A549 (cell line): ENCODE measurements at regions not wholly inside any gene's neighbourhood (a gene's known extent, or its start where the extent isn't known, plus 50 kb on each side); places are given as distances from the start of the nearest gene placed in this dataset.

Experiments used
- ATAC-seq, 2 experiments: fragments of 200-7000 bp in 1 of 2; fragments of >200 bp in 1 of 2; cut with Nextera tagmentation in 1 of 2; cut with Tn5 transposase in 1 of 2; 3 replicates each; pipeline versions ENCODE4 v1.8.0 to v1.9.1; 2018 to 2020; ENCODE audit warnings: mild to moderate bottlenecking in 1 of 2, moderate library complexity in 1 of 2
- CTCF ChIA-PET: fragments of 300-600 bp; sonication (Branson Sonifier 250); formaldehyde crosslinking; extraction: SDS; loops from one replicate; lab custom pipeline; 2021; ENCODE audit warnings: antibody characterized with exemption, inconsistent platforms; lab: Yijun Ruan, JAX
- POLR2A ChIA-PET: fragments of 350-600 bp; formaldehyde crosslinking; extraction: SDS; loops from one replicate; lab custom pipeline; 2021; ENCODE audit warnings: antibody characterized with exemption, inconsistent platforms; lab: Yijun Ruan, JAX
- DNase-seq, 2 experiments: peaks; one replicate each; pipeline versions ENCODE4 v3.0.0 to v3.0.0-alpha.2; 2011 to 2016; ENCODE audit warnings: low read depth in 1 of 2, low spot score in 1 of 2
- FAIRE-seq: peaks from 2 replicates; lab custom pipeline; 2011; peaks lifted over from hg19 to GRCh38; lab: Jason Lieb, UNC
- H3K27ac ChIP-seq, 2 experiments: fragments of >200 bp; sonication (Bioruptor Twin); formaldehyde crosslinking; 3 replicates each; pipeline ENCODE4 v1.5.1; 2016 to 2017
- H3K4me1 ChIP-seq: fragments of >200 bp; sonication (Bioruptor Twin); formaldehyde crosslinking; 3 replicates; pipeline ENCODE4 v1.6.1; 2016
- H3K4me2 ChIP-seq: fragments of >200 bp; sonication (Bioruptor Twin); formaldehyde crosslinking; 3 replicates; pipeline ENCODE4 v1.6.1; 2016
- H3K4me3 ChIP-seq: fragments of >200 bp; sonication (Bioruptor Twin); formaldehyde crosslinking; 3 replicates; pipeline ENCODE4 v1.5.1; 2016
- H3K9me3 ChIP-seq: fragments of >200 bp; sonication (Bioruptor Twin); formaldehyde crosslinking; 3 replicates; pipeline ENCODE4 v1.6.1; 2016
- BCL3 ChIP-seq: fragments of >200 bp; sonication (Bioruptor Twin); formaldehyde crosslinking; IDR thresholded peaks from 3 replicates; pipeline ENCODE4 v1.6.1; 2016
- CEBPB ChIP-seq, 2 experiments: fragments of >200 bp in 1 of 2; sonication (Bioruptor Twin) in 1 of 2; formaldehyde crosslinking in 1 of 2; IDR thresholded peaks; 2 replicates each; pipeline ENCODE4 v1.6.1; 2012 to 2016
- EHF ChIP-seq: fragments of 250-450 bp; sonication (Bioruptor Pico); IDR thresholded peaks from 2 replicates; pipeline ENCODE4 v1.5.0; 2020; ENCODE audit warnings: mild to moderate bottlenecking
- HDAC2 ChIP-seq: fragments of 200-600 bp; sonication (generic); IDR thresholded peaks from 2 replicates; pipeline ENCODE4 v1.6.1; 2016
- HEYL ChIP-seq: fragments of 250-450 bp; sonication (Bioruptor Pico); IDR thresholded peaks from 2 replicates; pipeline ENCODE4 v1.8.0; 2021; ENCODE audit warnings: mild to moderate bottlenecking, moderate library complexity
- HOXA7 ChIP-seq: fragments of 250-450 bp; sonication (Bioruptor Pico); IDR thresholded peaks from 2 replicates; pipeline ENCODE4 v1.5.0; 2020; ENCODE audit warnings: mild to moderate bottlenecking, moderate library complexity
- HOXB5 ChIP-seq: fragments of 250-450 bp; sonication (Bioruptor Pico); IDR thresholded peaks from 2 replicates; pipeline ENCODE4 v1.5.0; 2020; ENCODE audit warnings: mild to moderate bottlenecking, moderate library complexity
- JUN ChIP-seq, 2 experiments: fragments of >200 bp; sonication (Bioruptor Twin); formaldehyde crosslinking; IDR thresholded peaks; 2 replicates in 1 of 2; 3 replicates in 1 of 2; pipeline ENCODE4 v1.6.1; 2016 to 2017
- MAX ChIP-seq: IDR thresholded peaks from 2 replicates; pipeline ENCODE4 v1.6.1; 2012
- MAZ ChIP-seq: fragments of 150-350 bp; IDR thresholded peaks from 2 replicates; pipeline ENCODE4 v1.6.1; 2014; ENCODE audit warnings: antibody characterized with exemption, low read depth, low read length, borderline replicate concordance
- RCOR1 ChIP-seq: fragments of 150-350 bp; IDR thresholded peaks from 2 replicates; pipeline ENCODE4 v1.6.1; 2014; ENCODE audit warnings: antibody characterized with exemption, low read length, low read depth
- RFX5 ChIP-seq: fragments of 450-650 bp; IDR thresholded peaks from 2 replicates; pipeline ENCODE4 v1.7.1; 2014; ENCODE audit warnings: antibody characterized with exemption, mild to moderate bottlenecking, moderate library complexity
- TFCP2L1 ChIP-seq: fragments of 250-450 bp; sonication (Bioruptor Pico); IDR thresholded peaks from 2 replicates; pipeline ENCODE4 v1.5.0; 2021; ENCODE audit warnings: mild to moderate bottlenecking
- TP53 ChIP-seq: fragments of 250-450 bp; sonication (Bioruptor Pico); IDR thresholded peaks from 2 replicates; pipeline ENCODE4 v1.5.0; 2021; ENCODE audit warnings: mild to moderate bottlenecking, moderate library complexity
- USF2 ChIP-seq: fragments of 450-650 bp; IDR thresholded peaks from 2 replicates; pipeline ENCODE4 v1.6.1; 2014; ENCODE audit warnings: antibody characterized with exemption
- ZFP36 ChIP-seq: fragments of 450-650 bp; IDR thresholded peaks from 2 replicates; pipeline ENCODE4 v1.6.1; 2014; ENCODE audit warnings: borderline replicate concordance; ENCODE audit not compliant: partially characterized antibody
- WGBS: methylation state at CpG from one replicate; pipeline ENCODE4 v1.1.6; 2017; ENCODE audit errors: missing lambda C conversion rate; 5-methylcytosine and 5-hydroxymethylcytosine counted together
- TF ChIP-seq, protein P1 (sequence below): fragments of 250-450 bp; sonication (Bioruptor Pico); IDR thresholded peaks from 2 replicates; pipeline ENCODE4 v1.5.0; 2021; ENCODE audit warnings: mild to moderate bottlenecking, moderate library complexity, borderline replicate concordance

DNA sequence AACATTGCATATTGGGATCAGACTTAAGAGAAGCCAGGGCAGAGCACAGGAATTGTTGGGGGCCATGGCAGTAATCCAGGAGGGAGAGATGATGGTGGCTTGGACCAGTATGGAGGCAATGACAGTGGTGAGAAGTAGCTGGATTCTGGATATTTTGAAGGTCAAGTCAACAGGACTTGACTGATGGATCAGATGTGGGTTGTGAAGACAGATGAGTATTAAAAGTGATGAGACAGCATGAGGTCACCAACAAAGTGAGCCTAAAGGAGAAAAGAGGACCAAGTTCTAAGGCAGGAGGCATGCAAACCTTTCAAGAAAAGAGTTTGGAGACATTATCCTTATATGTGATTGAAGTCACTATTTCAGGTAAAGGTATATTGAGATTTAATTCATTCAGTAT, 56.6 kb upstream of the TIPARP start:
- TF ChIP-seq, protein P1, sequence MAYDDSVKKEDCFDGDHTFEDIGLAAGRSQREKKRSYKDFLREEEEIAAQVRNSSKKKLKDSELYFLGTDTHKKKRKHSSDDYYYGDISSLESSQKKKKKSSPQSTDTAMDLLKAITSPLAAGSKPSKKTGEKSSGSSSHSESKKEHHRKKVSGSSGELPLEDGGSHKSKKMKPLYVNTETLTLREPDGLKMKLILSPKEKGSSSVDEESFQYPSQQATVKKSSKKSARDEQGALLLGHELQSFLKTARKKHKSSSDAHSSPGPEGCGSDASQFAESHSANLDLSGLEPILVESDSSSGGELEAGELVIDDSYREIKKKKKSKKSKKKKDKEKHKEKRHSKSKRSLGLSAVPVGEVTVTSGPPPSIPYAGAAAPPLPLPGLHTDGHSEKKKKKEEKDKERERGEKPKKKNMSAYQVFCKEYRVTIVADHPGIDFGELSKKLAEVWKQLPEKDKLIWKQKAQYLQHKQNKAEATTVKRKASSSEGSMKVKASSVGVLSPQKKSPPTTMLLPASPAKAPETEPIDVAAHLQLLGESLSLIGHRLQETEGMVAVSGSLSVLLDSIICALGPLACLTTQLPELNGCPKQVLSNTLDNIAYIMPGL (CRISPR knock-in tag), result no peak
- DNase-seq, result no peak
- Histone ChIP-seq H3K4me3 (no peak overlapping the region), H3K4me2 (no peak overlapping the region), H3K4me1 (0 out of 3 replicates have a peak, but pooled peaks cover 3% of the 10 kb centered on the region), H3K9me3 (no peaks in the 10 kb centered on the region), H3K27ac (no peak overlapping the region)
- ChIA-PET CTCF (interaction anchor here (0.6 kb wide), 1 partner anchor 56 kb away, joined by 3 read pairs; no protein-coding TSS in a partner anchor), POLR2A (no interaction called here)
- no peak for ATAC-seq
- no peak for FAIRE-seq

GRCh38 chr3:156617145-156617544, 57.2 kb upstream of the TIPARP start:
- ChIA-PET POLR2A (no interaction called here), CTCF (interaction anchor here (0.6 to 0.9 kb wide), 2 partner anchors 57 to 520 kb away, joined by 3 read pairs; no protein-coding TSS in a partner anchor)
- FAIRE-seq (no peak), ATAC-seq (no peak), DNase-seq (no peak)
- Histone ChIP-seq H3K27ac (peak overlapping the region in 1 of 2 experiments; percentile 5; a peak in 1 of 6 replicates), H3K9me3 (no peaks in the 10 kb centered on the region), H3K4me2 (no peak overlapping the region), H3K4me1 (0 out of 3 replicates have a peak, but pooled peaks cover 3% of the 10 kb centered on the region), H3K4me3 (no peak overlapping the region)
- TF ChIP-seq HOXA7 (CRISPR knock-in tag) (no peak), USF2 (no peak), RCOR1 (no peak), MAZ (no peak)

DNA sequence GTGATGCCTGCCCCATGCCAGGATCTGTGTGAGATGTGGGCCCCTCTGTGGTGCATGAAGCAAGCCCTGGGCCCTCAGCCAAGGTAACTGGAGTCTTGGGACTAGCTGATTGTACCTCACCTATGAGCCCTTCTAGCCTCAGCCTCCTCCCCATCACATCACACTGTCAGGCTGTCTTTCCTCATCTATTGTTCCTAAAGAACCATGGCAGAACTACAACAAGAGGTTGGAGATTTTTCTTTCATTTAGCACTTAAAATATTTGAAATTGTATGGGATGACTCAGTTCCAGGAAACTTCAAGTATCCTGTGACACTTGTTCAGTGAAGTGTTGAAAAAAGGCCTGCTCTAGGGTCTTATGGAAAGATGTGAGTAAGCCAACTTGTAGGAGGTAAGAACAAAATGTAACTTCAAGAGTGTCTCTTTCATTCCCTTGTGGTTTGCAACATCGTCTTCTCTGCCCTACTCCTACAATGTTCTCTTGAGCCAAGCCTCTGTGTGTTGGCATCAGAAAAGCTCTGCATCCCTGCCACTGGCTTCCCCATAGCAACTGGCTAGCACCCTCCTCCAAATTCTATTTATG, 58.7 kb upstream of the TIPARP start:
- WGBS, result 38% methylated on average over 1 of the region's 1 CpG
- H3K9me3 ChIP-seq, result no peaks in the 10 kb centered on the region
- ATAC-seq (peak in 1 of 2 experiments; percentile 23; a peak in 2 of 6 replicates), DNase-seq (no peak), FAIRE-seq (no peak)
- H3K4me1 ChIP-seq, result 0 out of 3 replicates have a peak, but pooled peaks cover 3% of the 10 kb centered on the region
- no peak overlapping the region for H3K4me3 ChIP-seq
- H3K4me2 ChIP-seq, result no peak overlapping the region
- TF ChIP-seq EHF (no peak), JUN (IDR thresholded peaks at IDR 0.05) (no peak), HEYL (no peak), MAX (no peak), ZFP36 (no peak), TP53 (CRISPR knock-in tag) (no peak), CEBPB (IDR thresholded peaks at IDR 0.05) (no peak), RFX5 (no peak), TFCP2L1 (CRISPR knock-in tag) (no peak), HDAC2 (no peak), BCL3 (no peak), HOXB5 (CRISPR knock-in tag) (no peak)
- ChIA-PET POLR2A (no interaction called here), CTCF (no interaction called here)
- no peak overlapping the region for H3K27ac ChIP-seq
